Activated B cell treated with CpG ODN at 0.5 μM for 24 hours (primary cell): ENCODE measurements at regions not wholly inside any gene's neighbourhood (a gene's known extent, or its start where the extent isn't known, plus 50 kb on each side); places are given as distances from the start of the nearest gene placed in this dataset.

Experiments used
- ATAC-seq: fragments of 200-7000 bp; cut with Tn5 transposase; one replicate; pipeline ENCODE4 v1.10.0; 2021; ENCODE audit warnings: low read depth, mild to moderate bottlenecking, moderate library complexity
- CTCF ChIA-PET: fragments of 350-600 bp; sonication (Branson Sonifier 250); formaldehyde crosslinking; loops from one replicate; lab custom pipeline; 2021; ENCODE audit warnings: antibody characterized with exemption; lab: Charles Lee
- POLR2A ChIA-PET: fragments of 350-600 bp; sonication (Branson Sonifier 250); formaldehyde crosslinking; loops from one replicate; lab custom pipeline; 2021; ENCODE audit warnings: antibody characterized with exemption; lab: Charles Lee
- DNase-seq: peaks from one replicate; pipeline ENCODE4 v3.0.0; 2022
- H3K27ac Mint-ChIP-seq: one replicate; pipeline ENCODE4 v1.8.0; 2020; ENCODE audit warnings: mixed read lengths
- H3K27me3 Mint-ChIP-seq: one replicate; pipeline ENCODE4 v1.8.0; 2021; ENCODE audit warnings: mixed read lengths
- H3K36me3 Mint-ChIP-seq: one replicate; pipeline ENCODE4 v1.8.0; 2021; ENCODE audit warnings: low read depth, mixed read lengths
- H3K4me1 Mint-ChIP-seq: one replicate; pipeline ENCODE4 v1.8.0; 2021; ENCODE audit warnings: mixed read lengths
- H3K4me3 Mint-ChIP-seq: one replicate; pipeline ENCODE4 v1.8.0; 2020; ENCODE audit warnings: mild to moderate bottlenecking, mixed read lengths
- H3K9me3 Mint-ChIP-seq: one replicate; pipeline ENCODE4 v1.8.0; 2020; ENCODE audit warnings: mixed read lengths
- CTCF ChIP-seq: fragments of 200-600 bp; IDR thresholded peaks from one replicate; pipeline ENCODE4 v1.8.0; 2022; ENCODE audit warnings: antibody characterized with exemption, mild to moderate bottlenecking
- intact Hi-C: fragments of 100-400 bp; cut with micrococcal nuclease; formaldehyde crosslinking; loops from one replicate; pipeline ENCODE4 v1.15.1; 2024

DNA sequence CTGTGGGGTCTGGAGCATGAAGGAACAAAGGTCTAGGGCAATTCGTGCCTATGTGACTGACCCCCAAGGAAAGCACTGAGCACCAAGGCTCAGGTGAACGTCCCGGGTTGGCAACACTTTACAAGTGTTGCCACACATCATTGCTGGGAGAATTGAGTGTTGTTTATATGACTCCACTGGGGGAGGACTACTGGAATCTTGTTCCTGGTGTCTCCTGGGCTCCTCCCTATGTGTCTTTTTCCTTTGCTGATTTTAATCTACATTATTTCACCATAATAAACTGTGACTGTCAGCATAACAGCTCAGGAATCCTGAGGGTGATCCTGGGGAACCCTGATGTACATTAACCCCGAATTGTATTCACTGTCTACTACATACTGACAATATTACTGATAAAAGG, 207.7 kb upstream of the BMP2 start:
- Mint-ChIP-seq H3K4me1 (no peaks in the 10 kb centered on the region), H3K27me3 (no peaks in the 10 kb centered on the region), H3K4me3 (no peak overlapping the region), H3K9me3 (no peaks in the 10 kb centered on the region), H3K27ac (no peak overlapping the region), H3K36me3 (no peaks in the 10 kb centered on the region)
- POLR2A ChIA-PET, result no interaction called here
- no peak for TF ChIP-seq CTCF
- DNase-seq (no peak), ATAC-seq (no peak)
- intact Hi-C loops, result no loop called here
- CTCF ChIA-PET, result no interaction called here

GRCh38 chr20:6558341-6558740, 209.1 kb upstream of the BMP2 start:
- Mint-ChIP-seq H3K9me3 (no peaks in the 10 kb centered on the region), H3K4me1 (no peaks in the 10 kb centered on the region), H3K27ac (no peak overlapping the region), H3K4me3 (no peak overlapping the region), H3K36me3 (no peaks in the 10 kb centered on the region), H3K27me3 (no peaks in the 10 kb centered on the region)
- TF ChIP-seq CTCF, result no peak
- POLR2A ChIA-PET, result no interaction called here
- no peak for DNase-seq
- ATAC-seq, result no peak
- CTCF ChIA-PET, result no interaction called here
- intact Hi-C loops, result no loop called here

GRCh38 chr20:6533761-6534479, 233.6 kb upstream of the BMP2 start:
- TF ChIP-seq CTCF, result no peak
- no peak for ATAC-seq
- ChIA-PET CTCF (no interaction called here), POLR2A (no interaction called here)
- Mint-ChIP-seq H3K9me3 (peaks cover 2% of the 10 kb centered on the region), H3K36me3 (no peaks in the 10 kb centered on the region), H3K27me3 (no peaks in the 10 kb centered on the region), H3K27ac (no peak overlapping the region), H3K4me3 (no peak overlapping the region), H3K4me1 (no peaks in the 10 kb centered on the region)
- intact Hi-C loops, result no loop called here
- DNase-seq, result no peak

DNA sequence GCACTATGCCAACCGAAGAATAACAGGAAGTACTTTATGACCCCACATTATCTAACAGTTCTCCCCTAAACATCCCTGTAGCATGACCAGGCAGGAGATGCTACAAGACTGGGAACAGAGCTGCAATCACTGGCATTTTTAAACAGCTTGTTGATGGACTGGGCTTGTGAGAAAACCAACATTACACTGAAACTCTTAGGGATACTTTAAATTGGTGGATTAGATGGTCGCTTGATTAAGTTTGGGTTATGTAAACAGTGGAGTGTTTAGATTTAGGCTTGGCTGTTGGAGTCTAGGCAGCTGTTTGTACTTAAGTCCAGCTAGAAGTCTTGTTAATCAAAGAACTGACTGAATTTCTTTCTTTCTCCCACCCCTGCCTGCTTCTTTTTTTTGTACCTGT, 234.1 kb upstream of the BMP2 start:
- Mint-ChIP-seq H3K4me3 (no peak overlapping the region), H3K4me1 (no peaks in the 10 kb centered on the region), H3K36me3 (no peaks in the 10 kb centered on the region), H3K27ac (no peak overlapping the region), H3K9me3 (peaks cover 2% of the 10 kb centered on the region), H3K27me3 (no peaks in the 10 kb centered on the region)
- ATAC-seq (no peak), DNase-seq (no peak)
- ChIA-PET POLR2A (no interaction called here), CTCF (no interaction called here)
- intact Hi-C loops, result no loop called here
- no peak for TF ChIP-seq CTCF

GRCh38 chr20:6530779-6531315, 236.6 kb upstream of the BMP2 start:
- POLR2A ChIA-PET, result no interaction called here
- CTCF ChIA-PET, result no interaction called here
- DNase-seq (no peak), ATAC-seq (no peak)
- no peaks in the 10 kb centered on the region for H3K4me1 Mint-ChIP-seq
- no peak overlapping the region for H3K27ac Mint-ChIP-seq
- intact Hi-C loops, result no loop called here
- no peaks in the 10 kb centered on the region for H3K36me3 Mint-ChIP-seq
- H3K4me3 Mint-ChIP-seq, result no peak overlapping the region
- TF ChIP-seq CTCF, result no peak
- H3K27me3 Mint-ChIP-seq, result no peaks in the 10 kb centered on the region
- H3K9me3 Mint-ChIP-seq, result no peaks in the 10 kb centered on the region
